ENCODE measurements at regions not wholly inside any gene's neighbourhood (a gene's known extent, or its start where the extent isn't known, plus 50 kb on each side); places are given as distances from the start of the nearest gene placed in this dataset.

GRCh38 chr1:112177314-112177713 is 187.8 kb upstream of the KCND3 start:
- no peak for TF ChIP-seq CTCF (conservative IDR thresholded peaks at IDR 0.05 in 1 of 2, IDR thresholded peaks at IDR 0.05 in 1 of 2; ENCODE audit: low read depth in 1 of 2, low read length in 2 of 2)
- no peak for TF ChIP-seq EZH2 (IDR thresholded peaks at IDR 0.05; ENCODE audit: low read length, missing control alignments)

Data from fibroblast of lung (primary cell).